ENCODE measurements at regions not wholly inside any gene's neighbourhood (a gene's known extent, or its start where the extent isn't known, plus 50 kb on each side); places are given as distances from the start of the nearest gene placed in this dataset.

- H4K91ac ChIP-seq (ENCODE audit: insufficient read length, low read depth, low read length): no peak overlapping the region
- H3K4me1 ChIP-seq (ENCODE audit: insufficient read depth, low read length): peaks cover 7% of the 10 kb centered on the region; the same call in 1 of the 2 replicates
- no peak overlapping the region for H2BK120ac ChIP-seq (ENCODE audit: low read depth, low read length, poor library complexity, severe bottlenecking)
- H2BK20ac ChIP-seq (ENCODE audit: low read depth, low read length, poor library complexity, severe bottlenecking): no peak overlapping the region
- no peak overlapping the region for H3K27ac Mint-ChIP-seq
- H3K9me3 Mint-ChIP-seq: no peaks in the 10 kb centered on the region; a peak in 1 of 5 replicates
- H3K4me1 Mint-ChIP-seq: peaks cover 19 to 20% of the 10 kb centered on the region in 2 experiments
- H3K79me1 ChIP-seq (ENCODE audit: insufficient read depth, low read depth, low read length, poor library complexity, severe bottlenecking): no peaks in the 10 kb centered on the region
- H4K5ac ChIP-seq (ENCODE audit: insufficient read length, low read depth, low read length): no peak overlapping the region
- no peaks in the 10 kb centered on the region; the same call in 1 of the 2 replicates for H3K27me3 ChIP-seq (ENCODE audit: insufficient read depth, low read length)
- no peak overlapping the region for H3K23ac ChIP-seq (ENCODE audit: insufficient read length, low read depth, low read length)
- no peaks in the 10 kb centered on the region for H3K9me3 ChIP-seq (ENCODE audit: control insufficient read depth, low read depth, low read length)
- no peak overlapping the region for H3K4me3 Mint-ChIP-seq
- no peak overlapping the region for H2BK15ac ChIP-seq (ENCODE audit: low read depth, low read length)
- no peaks in the 10 kb centered on the region for H3K23me2 ChIP-seq (ENCODE audit: insufficient read length, low read depth, low read length, poor library complexity, severe bottlenecking)
- no peak overlapping the region for H4K8ac ChIP-seq (replicated peaks; ENCODE audit: insufficient read length, low read depth, low read length)
- no peak overlapping the region for H3T11ph ChIP-seq (ENCODE audit: low read length)
- H3K79me2 ChIP-seq (ENCODE audit: insufficient read depth, low read length): no peaks in the 10 kb centered on the region
- TF ChIP-seq CTCF (conservative IDR thresholded peaks at IDR 0.05): no peak
- no peak overlapping the region for H3K4me2 ChIP-seq (ENCODE audit: insufficient read depth, insufficient read length, low read length)
- H2BK12ac ChIP-seq (ENCODE audit: insufficient read length, low read depth, low read length): no peak overlapping the region
- H2AK5ac ChIP-seq (ENCODE audit: insufficient read length, low read length): no peak overlapping the region
- H3K18ac ChIP-seq (ENCODE audit: insufficient read length, low read depth, low read length): no peak overlapping the region
- H3K14ac ChIP-seq (ENCODE audit: insufficient read depth, low read length): no peak overlapping the region
- DNase-seq: no peak
- no peak overlapping the region for H3K9ac ChIP-seq (ENCODE audit: extremely low read depth, insufficient read length, low read length)
- H2BK5ac ChIP-seq (ENCODE audit: insufficient read length, low read length): no peak overlapping the region
- H4K20me1 ChIP-seq (ENCODE audit: control insufficient read depth, insufficient read depth, insufficient read length): no peaks in the 10 kb centered on the region
- no peak overlapping the region for H3K27ac ChIP-seq (ENCODE audit: insufficient read length, low read depth, low read length)
- H3K56ac ChIP-seq (ENCODE audit: insufficient read length, low read depth, low read length): no peak overlapping the region
- peaks cover 7% of the 10 kb centered on the region for H3K27me3 Mint-ChIP-seq (ENCODE audit: low read depth)
- no peak overlapping the region for H3K4ac ChIP-seq (ENCODE audit: low read depth, low read length)
- H2AFZ ChIP-seq (ENCODE audit: low read length): no peak overlapping the region
- WGBS (ENCODE audit: extremely low coverage, insufficient read length, low lambda C conversion rate): no CpG with 5 or more reads among the region's 6 CpGs
- H3K36me3 Mint-ChIP-seq (ENCODE audit: insufficient read depth in 1 of 3, low read depth in 3 of 3): no peaks in the 10 kb centered on the region
Measured at GRCh38 chr6:44631968-44632367, 244.5 kb downstream of the CDC5L start.

All from H9 (cell line).